WTC11 (cell line): ENCODE measurements at regions not wholly inside any gene's neighbourhood (a gene's known extent, or its start where the extent isn't known, plus 50 kb on each side); places are given as distances from the start of the nearest gene placed in this dataset.

Experiments
- CBFB ChIP-seq: sonication (generic); formaldehyde crosslinking; IDR thresholded peaks from 2 replicates; pipeline ENCODE4 v1.8.1; 2022; ENCODE audit warnings: mild to moderate bottlenecking, low read depth, missing genetic modification reagents
- CTCF ChIP-seq: fragments of 200-600 bp; IDR thresholded peaks from 2 replicates; pipeline ENCODE4 v1.8.0; 2022; ENCODE audit warnings: antibody characterized with exemption
- FOXP4 ChIP-seq: sonication (generic); formaldehyde crosslinking; IDR thresholded peaks from 2 replicates; pipeline ENCODE4 v1.8.0; 2022; ENCODE audit warnings: mild to moderate bottlenecking, missing genetic modification reagents
- IRF2 ChIP-seq: sonication (generic); formaldehyde crosslinking; IDR thresholded peaks from 2 replicates; pipeline ENCODE4 v1.8.0; 2022; ENCODE audit warnings: low read depth, missing genetic modification reagents, borderline replicate concordance
- PRDM15 ChIP-seq: sonication (generic); formaldehyde crosslinking; IDR thresholded peaks from 2 replicates; pipeline ENCODE4 v1.8.0; 2022; ENCODE audit warnings: missing genetic modification reagents
- PREB ChIP-seq: sonication (generic); formaldehyde crosslinking; IDR thresholded peaks from 2 replicates; pipeline ENCODE4 v1.8.1; 2022; ENCODE audit warnings: mild to moderate bottlenecking, missing genetic modification reagents, moderate library complexity, borderline replicate concordance
- TEAD4 ChIP-seq: sonication (generic); formaldehyde crosslinking; IDR thresholded peaks from 2 replicates; pipeline ENCODE4 v1.8.0; 2022; ENCODE audit warnings: mild to moderate bottlenecking, missing genetic modification reagents
- TP53 ChIP-seq: sonication (generic); formaldehyde crosslinking; IDR thresholded peaks from 2 replicates; pipeline ENCODE4 v1.8.1; 2023; ENCODE audit warnings: mild to moderate bottlenecking, missing genetic modification reagents
- ZBTB21 ChIP-seq: sonication (generic); formaldehyde crosslinking; IDR thresholded peaks from 2 replicates; pipeline ENCODE4 v1.8.1; 2023; ENCODE audit warnings: mild to moderate bottlenecking, missing genetic modification reagents, borderline replicate concordance
- ZNF121 ChIP-seq: sonication (generic); formaldehyde crosslinking; IDR thresholded peaks from 2 replicates; pipeline ENCODE4 v1.8.0; 2023; ENCODE audit warnings: missing genetic modification reagents
- ZNF138 ChIP-seq: sonication (generic); formaldehyde crosslinking; conservative IDR thresholded peaks from 2 replicates; pipeline ENCODE4 v1.8.1; 2022; ENCODE audit warnings: mild to moderate bottlenecking, moderate library complexity, missing genetic modification reagents

- TF ChIP-seq CTCF (no peak), ZNF138 (no peak), PREB (CRISPR knock-in tag) (no peak), FOXP4 (no peak), TEAD4 (CRISPR knock-in tag) (no peak), IRF2 (CRISPR knock-in tag) (no peak), PRDM15 (CRISPR knock-in tag) (no peak), ZBTB21 (CRISPR knock-in tag) (no peak), CBFB (CRISPR knock-in tag) (no peak), ZNF121 (no peak), TP53 (no peak)
Observed at GRCh38 chr6:21332660-21333059, 260.9 kb upstream of the SOX4 start.
